Kidney tubule cell (primary cell): ENCODE measurements at regions not wholly inside any gene's neighbourhood (a gene's known extent, or its start where the extent isn't known, plus 50 kb on each side); places are given as distances from the start of the nearest gene placed in this dataset.
"Not testable (repeated sequence)": the region's sequence is repeated elsewhere in the genome, so short reads cannot be mapped to it uniquely, and the experiment has no call there.

Experiments
- DNase-seq: peaks from one replicate; pipeline ENCODE4 v3.0.0-alpha.2; 2018; ENCODE audit warnings: low spot score

GRCh38 chrX:113510586-113510985, 670.0 kb upstream of the AMOT start:
- no peak for DNase-seq

GRCh38 chrX:113492895-113493294, 652.3 kb upstream of the AMOT start:
- DNase-seq = no peak

- DNase-seq = no peak
Measured at GRCh38 chrX:113473418-113473817, 632.8 kb upstream of the AMOT start.

GRCh38 chrX:113473015-113473414, 632.4 kb upstream of the AMOT start:
- peak; percentile 2 for DNase-seq

GRCh38 chrX:113470166-113470565, 629.5 kb upstream of the AMOT start:
- DNase-seq = no peak

- DNase-seq = no peak
Measured at GRCh38 chrX:113457719-113458118, 617.1 kb upstream of the AMOT start.

DNA sequence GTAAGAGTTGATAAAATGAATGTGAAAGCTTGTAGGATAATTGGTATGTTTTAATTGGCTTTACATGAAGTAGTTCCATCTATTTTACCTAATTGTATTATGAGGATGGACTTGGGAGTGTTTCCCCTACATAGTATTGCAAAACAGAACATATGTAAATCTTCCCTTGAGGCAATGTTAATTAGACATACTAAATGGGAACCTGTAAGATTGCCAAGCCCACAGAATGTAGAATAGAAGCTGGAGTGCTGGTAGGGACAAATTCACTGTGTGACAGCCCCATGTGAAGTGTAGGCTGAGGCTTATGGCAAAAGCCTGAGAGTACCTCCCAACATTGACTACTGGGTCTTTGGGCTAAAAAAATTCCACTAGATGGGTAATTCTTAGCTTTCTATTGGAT, 615.0 kb upstream of the AMOT start:
- DNase-seq = no peak

GRCh38 chrX:113429011-113429410, 588.4 kb upstream of the AMOT start:
- DNase-seq = no peak

- DNase-seq = peak; percentile 19
Measured at GRCh38 chrX:113422323-113422722, 581.7 kb upstream of the AMOT start.

- DNase-seq = no peak
Measured at GRCh38 chrX:113421432-113421831, 580.8 kb upstream of the AMOT start.

- no peak for DNase-seq
Measured at GRCh38 chrX:113412106-113412505, 571.5 kb upstream of the AMOT start.

DNA sequence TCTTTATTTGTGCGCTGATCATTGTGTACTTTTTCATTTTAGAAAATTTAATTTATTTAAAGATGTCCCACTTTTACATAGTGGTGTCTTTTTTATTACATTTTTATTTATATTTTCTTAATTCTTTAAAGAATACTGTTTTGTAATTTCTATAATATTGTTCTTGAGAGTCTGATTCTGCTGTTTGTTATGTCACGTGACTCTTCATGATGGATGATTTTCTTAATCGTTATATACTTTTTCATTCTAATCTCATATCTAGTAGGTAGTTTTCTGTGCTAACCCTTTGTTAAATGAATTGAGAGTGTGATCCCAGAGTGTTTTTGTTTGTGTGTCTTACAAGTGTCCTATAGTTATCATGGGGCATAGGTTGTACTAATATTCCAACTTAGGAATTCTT, 568.2 kb upstream of the AMOT start:
- DNase-seq = no peak

DNA sequence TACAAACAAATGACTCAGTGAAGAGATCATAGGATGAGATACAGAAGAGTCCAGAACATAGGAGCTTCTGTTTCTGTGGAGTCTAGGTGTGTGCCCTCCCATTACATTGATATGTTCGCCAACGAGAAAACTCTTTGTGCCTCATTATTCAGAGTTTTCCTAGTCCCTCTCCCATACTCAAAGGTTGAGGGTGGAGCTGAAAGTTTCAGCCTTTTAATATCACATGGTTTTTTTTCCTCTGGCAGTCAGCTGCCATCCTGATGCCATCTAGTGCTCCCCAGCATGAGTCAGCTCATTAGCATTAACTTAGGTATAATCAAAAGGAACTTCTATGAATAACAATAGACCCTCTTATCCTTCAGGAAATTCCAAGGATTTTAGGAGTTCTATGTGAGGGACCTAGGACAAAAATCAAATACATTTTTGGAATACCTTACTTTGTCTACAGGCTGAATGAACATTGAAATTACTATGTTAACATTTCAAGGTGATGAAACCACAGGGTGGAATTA, 559.6 kb upstream of the AMOT start:
- DNase-seq = peak; percentile 34

- peak; percentile 28 for DNase-seq
Measured at GRCh38 chrX:113399506-113400192, 559.0 kb upstream of the AMOT start.

- no peak for DNase-seq
Measured at GRCh38 chrX:113392355-113392754, 551.7 kb upstream of the AMOT start.

DNA sequence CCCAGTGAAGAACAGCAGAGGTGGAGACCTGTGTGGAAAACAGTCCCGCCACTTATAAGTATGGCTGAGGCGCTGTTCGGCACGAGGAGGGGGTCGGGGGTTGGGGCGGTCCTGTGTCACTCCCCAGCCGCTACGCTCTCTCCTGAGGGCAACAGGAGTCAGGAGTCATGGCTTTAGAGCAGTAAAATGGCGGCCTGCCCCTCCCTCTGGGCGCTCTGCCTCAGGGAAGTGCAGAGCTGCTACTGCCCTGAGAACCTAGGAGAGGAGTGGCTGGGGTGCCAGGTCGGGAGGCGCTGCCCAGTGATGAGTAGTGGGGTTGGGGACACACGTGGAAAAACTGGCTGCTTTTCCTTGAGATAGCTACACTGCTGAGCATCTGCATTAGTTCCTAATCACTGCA, 551.2 kb upstream of the AMOT start:
- no peak for DNase-seq

DNA sequence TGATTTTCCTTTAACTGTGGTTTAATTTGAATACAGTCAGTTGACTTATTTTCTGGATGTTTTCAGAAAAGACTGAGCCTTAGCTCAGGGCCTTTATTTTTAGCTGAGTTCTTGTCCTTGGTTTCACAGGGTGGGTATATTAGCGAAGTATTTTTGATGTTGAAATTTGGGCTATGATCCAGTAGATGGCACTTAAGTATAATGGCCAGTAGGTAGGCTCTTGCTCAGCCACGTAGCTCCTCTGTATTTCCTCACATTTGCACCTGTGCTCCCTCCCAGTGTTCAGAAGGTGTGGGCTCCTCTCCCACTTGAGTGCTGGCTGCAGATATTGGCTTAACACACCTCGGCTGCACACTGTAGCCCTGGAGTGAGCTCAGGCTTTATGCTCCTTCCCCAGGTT, 549.9 kb upstream of the AMOT start:
- DNase-seq = no peak

DNA sequence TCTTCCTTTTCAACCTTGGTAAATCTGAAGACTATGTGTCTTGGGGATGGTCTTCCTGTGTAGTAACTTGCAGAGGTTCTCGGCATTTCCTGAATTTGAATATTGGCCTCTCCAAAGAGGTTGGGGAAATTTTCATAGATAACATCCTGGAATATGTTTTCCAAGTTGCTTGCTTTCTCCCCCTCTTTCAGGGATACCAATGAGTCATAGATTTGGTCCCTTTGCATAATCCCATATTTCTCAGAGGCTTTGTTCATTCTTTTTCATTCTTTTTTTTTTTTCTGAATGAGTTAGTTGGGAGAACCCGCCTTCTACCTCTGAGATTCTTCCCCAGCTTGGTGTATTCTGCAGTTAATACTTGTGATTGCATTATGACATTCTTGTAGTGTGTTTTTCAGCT, 549.2 kb upstream of the AMOT start:
- no peak for DNase-seq

DNA sequence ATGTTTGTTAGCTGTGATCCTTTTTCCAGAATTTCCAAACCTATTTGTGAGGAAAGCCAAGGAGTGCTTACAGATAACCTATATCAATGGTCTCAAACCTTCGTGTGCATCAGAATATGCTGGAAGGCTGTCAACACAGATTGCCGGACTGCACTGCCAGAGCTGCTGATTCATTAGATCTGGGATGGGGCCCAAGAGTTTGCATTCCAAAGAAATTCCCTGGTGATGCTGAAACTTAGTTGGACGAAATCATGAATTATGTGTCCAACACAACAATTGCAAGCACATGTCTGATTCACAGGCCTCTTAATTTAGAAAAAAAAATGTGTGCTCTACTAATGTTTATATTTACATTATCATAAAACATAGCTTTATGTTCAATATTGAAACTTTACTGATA, 544.0 kb upstream of the AMOT start:
- DNase-seq = peak; percentile 26

DNA sequence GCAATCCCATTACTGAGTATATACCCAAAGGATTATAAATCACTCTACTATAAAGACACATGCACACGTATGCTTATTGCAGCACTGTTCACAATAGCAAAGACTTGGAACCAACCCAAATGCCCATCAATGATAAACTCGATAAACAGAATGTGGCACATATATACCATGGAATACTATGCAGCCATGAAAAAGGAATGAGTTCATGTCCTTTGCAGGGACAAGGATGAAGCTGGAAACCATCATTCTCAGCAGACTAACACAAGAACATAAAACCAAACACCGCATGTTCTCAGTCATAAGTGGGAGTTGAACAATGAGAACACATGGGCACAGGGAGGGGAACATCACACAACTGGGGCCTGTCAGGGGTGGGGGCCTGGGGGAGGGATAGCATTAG, 532.8 kb upstream of the AMOT start:
- DNase-seq = not testable (repeated sequence)

DNA sequence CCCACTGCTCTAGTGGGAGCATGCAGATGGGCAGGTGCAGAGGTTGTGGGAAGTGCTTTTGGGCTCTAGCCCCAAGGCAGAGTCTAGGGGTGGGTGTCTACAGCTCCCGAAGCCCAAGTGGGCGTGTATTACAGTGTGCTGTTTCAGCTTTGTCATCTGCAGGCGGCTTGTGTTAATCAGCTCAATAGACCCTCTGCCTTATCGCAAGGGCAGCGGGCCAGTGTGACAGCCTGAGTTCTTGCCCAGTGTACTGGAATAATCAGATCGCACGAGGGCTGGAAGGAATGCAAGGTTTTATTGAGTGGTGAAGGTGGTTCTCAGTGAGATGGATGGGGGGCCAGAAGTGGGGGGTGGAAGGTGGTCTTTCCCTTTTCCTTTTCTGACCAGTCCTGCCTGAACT, 529.4 kb upstream of the AMOT start:
- no peak for DNase-seq

DNA sequence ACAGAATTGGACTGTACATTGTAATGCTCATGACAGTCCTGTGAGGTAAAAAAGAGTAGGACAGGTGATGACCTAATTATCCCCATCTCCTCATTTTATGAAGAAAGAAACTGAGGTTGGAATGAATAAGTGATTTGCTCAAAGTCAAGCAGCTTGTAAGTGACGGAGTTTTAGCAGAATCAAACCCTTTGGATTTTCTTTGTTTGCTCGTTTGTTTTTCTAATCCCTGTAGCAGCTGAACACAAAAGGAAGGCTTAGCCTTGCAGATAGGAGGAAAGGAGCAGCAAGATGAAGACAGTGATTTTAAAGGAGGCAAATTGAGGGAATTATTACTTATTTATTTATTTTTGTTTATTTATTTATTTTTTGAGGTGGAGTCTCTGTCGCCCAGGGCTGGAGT, 528.4 kb upstream of the AMOT start:
- DNase-seq = no peak

GRCh38 chrX:113353134-113353533, 512.5 kb upstream of the AMOT start:
- no peak for DNase-seq

DNA sequence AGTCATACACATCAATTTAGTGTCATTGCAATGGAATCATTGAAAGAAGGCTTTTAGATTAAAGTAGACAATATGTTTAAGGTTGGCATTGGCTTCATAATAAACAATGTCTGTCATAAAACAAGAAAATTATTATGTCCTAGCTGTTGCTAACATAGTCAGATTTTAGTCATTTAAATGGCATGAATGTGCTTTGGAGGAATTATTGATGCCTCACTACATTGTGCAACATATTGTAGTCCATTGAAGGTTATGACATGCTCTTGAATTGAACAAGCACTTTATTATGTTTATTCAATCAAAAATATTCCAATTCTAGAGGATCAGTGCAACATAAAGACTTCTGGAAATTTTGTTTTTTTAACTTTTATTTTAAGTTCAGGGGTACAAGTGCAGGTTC, 489.8 kb upstream of the AMOT start:
- no peak for DNase-seq
